ENCODE measurements at regions not wholly inside any gene's neighbourhood (a gene's known extent, or its start where the extent isn't known, plus 50 kb on each side); places are given as distances from the start of the nearest gene placed in this dataset.

DNA sequence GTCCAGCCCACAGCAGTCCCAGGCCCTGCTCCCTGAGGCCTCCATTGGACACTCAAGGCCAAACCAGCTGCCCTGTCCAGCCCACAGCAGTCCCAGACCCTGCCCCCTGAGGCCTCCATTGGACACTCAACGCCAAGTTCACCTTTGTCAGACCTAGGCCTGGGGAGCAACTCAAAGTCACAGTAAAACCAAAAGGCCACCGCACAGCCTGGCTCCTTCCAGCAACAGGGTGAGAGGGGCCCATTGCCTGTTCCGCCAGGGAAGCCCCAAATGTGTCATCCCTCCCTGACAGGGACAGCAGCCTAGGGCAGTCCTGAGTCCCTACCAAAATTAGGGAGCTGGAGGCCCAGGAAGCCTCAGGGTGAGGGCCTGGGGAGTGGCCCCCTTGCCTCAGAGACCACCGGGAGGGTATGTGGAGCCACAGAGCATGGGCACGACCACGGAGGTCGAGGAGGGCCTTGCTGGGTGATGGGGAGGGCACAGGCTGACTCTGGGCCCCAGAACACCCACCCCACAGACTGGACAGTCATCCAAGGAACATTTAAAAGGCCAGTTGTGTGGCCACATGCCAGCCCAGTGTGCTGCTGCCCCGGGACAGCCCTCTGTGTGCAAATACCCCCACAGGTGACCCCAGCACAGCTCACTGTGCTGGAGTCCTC is 66.5 kb upstream of the PPP2R2D start:
- TF ChIP-seq CTCF (IDR thresholded peaks at IDR 0.05) (no peak), POLR2A (IDR thresholded peaks at IDR 0.05) (no peak)
